ENCODE measurements at regions not wholly inside any gene's neighbourhood (a gene's known extent, or its start where the extent isn't known, plus 50 kb on each side); places are given as distances from the start of the nearest gene placed in this dataset.

DNA sequence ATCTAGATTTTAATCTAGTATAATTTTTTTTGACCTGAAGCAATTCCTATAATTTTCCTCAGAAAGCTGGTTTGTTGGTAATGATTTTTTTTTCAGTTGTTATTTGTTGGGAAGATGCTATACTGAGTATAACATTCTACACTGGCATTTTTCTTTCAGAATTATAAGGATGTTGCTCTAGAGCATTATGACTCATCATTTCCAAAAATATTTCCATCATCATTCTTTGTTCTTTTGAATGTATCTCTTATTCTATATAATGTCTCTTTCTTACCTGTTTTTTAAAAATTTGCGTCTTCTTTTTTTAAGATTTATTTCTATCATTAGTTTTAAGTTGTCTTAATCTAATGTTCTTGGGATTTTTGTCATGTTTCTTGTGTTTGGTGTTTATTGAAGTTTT is 356.5 kb upstream of the KCND2 start:
- TF ChIP-seq EZH2 (IDR thresholded peaks at IDR 0.05; ENCODE audit: low read depth) = no peak
- TF ChIP-seq, protein P1, sequence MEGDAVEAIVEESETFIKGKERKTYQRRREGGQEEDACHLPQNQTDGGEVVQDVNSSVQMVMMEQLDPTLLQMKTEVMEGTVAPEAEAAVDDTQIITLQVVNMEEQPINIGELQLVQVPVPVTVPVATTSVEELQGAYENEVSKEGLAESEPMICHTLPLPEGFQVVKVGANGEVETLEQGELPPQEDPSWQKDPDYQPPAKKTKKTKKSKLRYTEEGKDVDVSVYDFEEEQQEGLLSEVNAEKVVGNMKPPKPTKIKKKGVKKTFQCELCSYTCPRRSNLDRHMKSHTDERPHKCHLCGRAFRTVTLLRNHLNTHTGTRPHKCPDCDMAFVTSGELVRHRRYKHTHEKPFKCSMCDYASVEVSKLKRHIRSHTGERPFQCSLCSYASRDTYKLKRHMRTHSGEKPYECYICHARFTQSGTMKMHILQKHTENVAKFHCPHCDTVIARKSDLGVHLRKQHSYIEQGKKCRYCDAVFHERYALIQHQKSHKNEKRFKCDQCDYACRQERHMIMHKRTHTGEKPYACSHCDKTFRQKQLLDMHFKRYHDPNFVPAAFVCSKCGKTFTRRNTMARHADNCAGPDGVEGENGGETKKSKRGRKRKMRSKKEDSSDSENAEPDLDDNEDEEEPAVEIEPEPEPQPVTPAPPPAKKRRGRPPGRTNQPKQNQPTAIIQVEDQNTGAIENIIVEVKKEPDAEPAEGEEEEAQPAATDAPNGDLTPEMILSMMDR (conservative IDR thresholded peaks at IDR 0.05) = no peak
